ENCODE measurements at regions not wholly inside any gene's neighbourhood (a gene's known extent, or its start where the extent isn't known, plus 50 kb on each side); places are given as distances from the start of the nearest gene placed in this dataset.

GRCh38 chr5:130773813-130774212 is 391.2 kb downstream of the HINT1 start:
- Histone ChIP-seq H3K27me3 (ENCODE audit: insufficient read depth, low read length) (no peaks in the 10 kb centered on the region), H3K4me2 (ENCODE audit: low read length) (no peak overlapping the region), H3K9ac (ENCODE audit: low read length) (no peak overlapping the region), H3K9me3 (ENCODE audit: low read length) (no peaks in the 10 kb centered on the region), H3K79me2 (ENCODE audit: insufficient read depth, low read length) (no peaks in the 10 kb centered on the region), H2AFZ (ENCODE audit: low read length) (no peak overlapping the region), H3K4me1 (ENCODE audit: insufficient read depth, low read length, severe bottlenecking) (no peaks in the 10 kb centered on the region), H3F3A (ENCODE audit: insufficient read depth, low read length) (no peaks in the 10 kb centered on the region), H3K9me2 (ENCODE audit: low read depth, low read length) (no peaks in the 10 kb centered on the region), H3K4me3 (ENCODE audit: low read depth, low read length, poor library complexity, severe bottlenecking) (no peak overlapping the region), H3K36me3 (ENCODE audit: insufficient read depth, low read length) (no peaks in the 10 kb centered on the region), H3K27ac (ENCODE audit: low read depth, low read length, poor library complexity, severe bottlenecking) (no peak overlapping the region), H4K20me1 (ENCODE audit: insufficient read depth, low read length) (no peaks in the 10 kb centered on the region)
- TF ChIP-seq CTCF (IDR thresholded peaks at IDR 0.05; ENCODE audit: low read length) (no peak), EZH2 (IDR thresholded peaks at IDR 0.05; ENCODE audit: borderline replicate concordance, low read length) (no peak)

GRCh38 chr5:130762031-130762430 is 403.0 kb downstream of the HINT1 start:
- Histone ChIP-seq H2AFZ (ENCODE audit: low read length) (no peak overlapping the region), H3K4me3 (ENCODE audit: low read depth, low read length, poor library complexity, severe bottlenecking) (no peak overlapping the region), H3K79me2 (ENCODE audit: insufficient read depth, low read length) (no peaks in the 10 kb centered on the region), H3K4me1 (ENCODE audit: insufficient read depth, low read length, severe bottlenecking) (no peaks in the 10 kb centered on the region), H3K27me3 (ENCODE audit: insufficient read depth, low read length) (no peaks in the 10 kb centered on the region), H3F3A (ENCODE audit: insufficient read depth, low read length) (no peaks in the 10 kb centered on the region), H3K4me2 (ENCODE audit: low read length) (no peak overlapping the region), H3K9ac (ENCODE audit: low read length) (no peak overlapping the region), H3K36me3 (ENCODE audit: insufficient read depth, low read length) (no peaks in the 10 kb centered on the region), H3K9me2 (ENCODE audit: low read depth, low read length) (no peaks in the 10 kb centered on the region), H3K27ac (ENCODE audit: low read depth, low read length, poor library complexity, severe bottlenecking) (no peak overlapping the region), H4K20me1 (ENCODE audit: insufficient read depth, low read length) (no peaks in the 10 kb centered on the region), H3K9me3 (ENCODE audit: low read length) (no peaks in the 10 kb centered on the region)
- TF ChIP-seq CTCF (IDR thresholded peaks at IDR 0.05; ENCODE audit: low read length) (no peak), EZH2 (IDR thresholded peaks at IDR 0.05; ENCODE audit: borderline replicate concordance, low read length) (no peak)

DNA sequence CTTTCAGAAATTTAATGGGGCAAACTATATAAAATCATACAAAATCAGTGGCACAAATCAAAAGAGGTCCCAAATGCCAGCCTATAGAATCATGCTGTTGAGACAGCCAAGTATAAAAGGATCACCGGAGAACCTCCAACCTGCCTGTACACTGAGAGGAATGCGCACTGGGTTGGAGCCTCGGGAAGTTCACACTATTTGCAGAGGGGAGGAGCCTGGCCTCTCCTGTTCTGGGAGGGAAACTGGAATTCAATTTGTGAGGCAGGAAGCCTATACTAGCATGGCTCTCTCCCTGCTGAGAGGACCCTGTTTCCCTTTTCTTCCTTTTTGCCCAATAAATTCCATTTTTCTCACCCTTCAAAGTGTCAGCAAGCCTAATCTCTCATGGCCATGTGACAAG is 406.0 kb downstream of the HINT1 start:
- H3K4me1 ChIP-seq (ENCODE audit: insufficient read depth, low read length, severe bottlenecking), result no peaks in the 10 kb centered on the region
- H3K27me3 ChIP-seq (ENCODE audit: insufficient read depth, low read length), result no peaks in the 10 kb centered on the region
- no peak overlapping the region for H3K27ac ChIP-seq (ENCODE audit: low read depth, low read length, poor library complexity, severe bottlenecking)
- no peak overlapping the region for H2AFZ ChIP-seq (ENCODE audit: low read length)
- no peaks in the 10 kb centered on the region for H3K9me3 ChIP-seq (ENCODE audit: low read length)
- H3K9me2 ChIP-seq (ENCODE audit: low read depth, low read length), result no peaks in the 10 kb centered on the region
- no peak overlapping the region for H3K4me2 ChIP-seq (ENCODE audit: low read length)
- H4K20me1 ChIP-seq (ENCODE audit: insufficient read depth, low read length), result no peaks in the 10 kb centered on the region
- no peaks in the 10 kb centered on the region for H3F3A ChIP-seq (ENCODE audit: insufficient read depth, low read length)
- no peaks in the 10 kb centered on the region for H3K79me2 ChIP-seq (ENCODE audit: insufficient read depth, low read length)
- H3K9ac ChIP-seq (ENCODE audit: low read length), result no peak overlapping the region
- H3K4me3 ChIP-seq (ENCODE audit: low read depth, low read length, poor library complexity, severe bottlenecking), result no peak overlapping the region
- no peaks in the 10 kb centered on the region for H3K36me3 ChIP-seq (ENCODE audit: insufficient read depth, low read length)
- TF ChIP-seq EZH2 (IDR thresholded peaks at IDR 0.05; ENCODE audit: borderline replicate concordance, low read length) (no peak), CTCF (IDR thresholded peaks at IDR 0.05; ENCODE audit: low read length) (no peak)
